ENCODE measurements at regions not wholly inside any gene's neighbourhood (a gene's known extent, or its start where the extent isn't known, plus 50 kb on each side); places are given as distances from the start of the nearest gene placed in this dataset.

DNA sequence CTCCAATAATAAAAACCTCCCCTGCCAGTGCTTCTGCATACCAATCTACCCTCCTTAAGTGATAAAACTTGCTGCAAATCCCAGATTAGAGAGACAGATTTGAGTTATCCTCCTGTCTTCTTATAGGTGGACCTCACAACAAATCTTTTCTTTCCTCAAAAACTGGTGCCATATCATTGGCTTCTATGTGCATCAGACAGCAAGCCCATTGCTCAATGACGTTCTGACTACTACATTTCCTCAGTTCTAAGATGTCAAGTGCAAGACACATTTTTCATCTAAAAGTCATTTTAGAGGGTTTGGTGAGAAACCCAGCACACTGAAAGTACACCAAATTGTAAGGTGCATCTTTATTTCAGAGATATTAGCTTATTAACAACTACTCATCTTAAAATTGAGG is 107.8 kb upstream of the VAV3 start:
- Mint-ChIP-seq H3K4me1 (no peaks in the 10 kb centered on the region), H3K27me3 (ENCODE audit: low read depth) (no peaks in the 10 kb centered on the region), H3K9me3 (no peaks in the 10 kb centered on the region), H3K4me3 (no peak overlapping the region), H3K27ac (no peak overlapping the region), H3K36me3 (ENCODE audit: insufficient read depth in 1 of 3, low read depth in 3 of 3) (no peaks in the 10 kb centered on the region)
- Histone ChIP-seq H3K23me2 (ENCODE audit: insufficient read length, low read depth, low read length, poor library complexity, severe bottlenecking) (no peaks in the 10 kb centered on the region), H3K14ac (ENCODE audit: insufficient read depth, low read length) (no peak overlapping the region), H3K56ac (ENCODE audit: insufficient read length, low read depth, low read length) (no peak overlapping the region), H4K91ac (ENCODE audit: insufficient read length, low read depth, low read length) (no peak overlapping the region), H2BK12ac (ENCODE audit: insufficient read length, low read depth, low read length) (no peak overlapping the region), H4K20me1 (ENCODE audit: control insufficient read depth, insufficient read depth, insufficient read length) (no peaks in the 10 kb centered on the region), H3K27me3 (ENCODE audit: insufficient read depth, low read length) (no peaks in the 10 kb centered on the region), H2BK20ac (ENCODE audit: low read depth, low read length, poor library complexity, severe bottlenecking) (no peak overlapping the region), H3K27ac (ENCODE audit: insufficient read length, low read depth, low read length) (no peak overlapping the region), H2BK15ac (ENCODE audit: low read depth, low read length) (no peak overlapping the region), H3K23ac (ENCODE audit: insufficient read length, low read depth, low read length) (no peak overlapping the region), H2AFZ (ENCODE audit: low read length) (no peak overlapping the region), H3K9me3 (ENCODE audit: control insufficient read depth, low read depth, low read length) (no peaks in the 10 kb centered on the region), H2BK5ac (ENCODE audit: insufficient read length, low read length) (no peak overlapping the region), H3K18ac (ENCODE audit: insufficient read length, low read depth, low read length) (no peak overlapping the region), H3T11ph (ENCODE audit: low read length) (no peak overlapping the region), H2AK5ac (ENCODE audit: insufficient read length, low read length) (no peak overlapping the region), H2BK120ac (ENCODE audit: low read depth, low read length, poor library complexity, severe bottlenecking) (no peak overlapping the region), H3K79me2 (ENCODE audit: insufficient read depth, low read length) (no peaks in the 10 kb centered on the region), H3K79me1 (ENCODE audit: insufficient read depth, low read depth, low read length, poor library complexity, severe bottlenecking) (no peaks in the 10 kb centered on the region), H3K4ac (ENCODE audit: low read depth, low read length) (no peak overlapping the region), H4K5ac (ENCODE audit: insufficient read length, low read depth, low read length) (no peak overlapping the region), H3K4me2 (ENCODE audit: insufficient read depth, insufficient read length, low read length) (no peak overlapping the region), H3K9ac (ENCODE audit: extremely low read depth, insufficient read length, low read length) (no peak overlapping the region), H4K8ac (replicated peaks; ENCODE audit: insufficient read length, low read depth, low read length) (no peak overlapping the region), H3K4me1 (ENCODE audit: insufficient read depth, low read length) (no peaks in the 10 kb centered on the region)
- DNase-seq, result no peak
- TF ChIP-seq, protein P1, sequence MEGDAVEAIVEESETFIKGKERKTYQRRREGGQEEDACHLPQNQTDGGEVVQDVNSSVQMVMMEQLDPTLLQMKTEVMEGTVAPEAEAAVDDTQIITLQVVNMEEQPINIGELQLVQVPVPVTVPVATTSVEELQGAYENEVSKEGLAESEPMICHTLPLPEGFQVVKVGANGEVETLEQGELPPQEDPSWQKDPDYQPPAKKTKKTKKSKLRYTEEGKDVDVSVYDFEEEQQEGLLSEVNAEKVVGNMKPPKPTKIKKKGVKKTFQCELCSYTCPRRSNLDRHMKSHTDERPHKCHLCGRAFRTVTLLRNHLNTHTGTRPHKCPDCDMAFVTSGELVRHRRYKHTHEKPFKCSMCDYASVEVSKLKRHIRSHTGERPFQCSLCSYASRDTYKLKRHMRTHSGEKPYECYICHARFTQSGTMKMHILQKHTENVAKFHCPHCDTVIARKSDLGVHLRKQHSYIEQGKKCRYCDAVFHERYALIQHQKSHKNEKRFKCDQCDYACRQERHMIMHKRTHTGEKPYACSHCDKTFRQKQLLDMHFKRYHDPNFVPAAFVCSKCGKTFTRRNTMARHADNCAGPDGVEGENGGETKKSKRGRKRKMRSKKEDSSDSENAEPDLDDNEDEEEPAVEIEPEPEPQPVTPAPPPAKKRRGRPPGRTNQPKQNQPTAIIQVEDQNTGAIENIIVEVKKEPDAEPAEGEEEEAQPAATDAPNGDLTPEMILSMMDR (conservative IDR thresholded peaks at IDR 0.05), result no peak
- WGBS (ENCODE audit: extremely low coverage, insufficient read length, low lambda C conversion rate), result no CpG with 5 or more reads among the region's 1 CpG
